H1 (cell line): ENCODE measurements at regions not wholly inside any gene's neighbourhood (a gene's known extent, or its start where the extent isn't known, plus 50 kb on each side); places are given as distances from the start of the nearest gene placed in this dataset.

Experiments used
- ASH2L ChIP-seq: fragments of 200-600, 300-600 bp; sonication (generic); IDR thresholded peaks from one replicate; pipeline ENCODE4 v1.7.1; 2017; ENCODE audit warnings: low read length
- CBX5 ChIP-seq: fragments of 300-800, 300-1000 bp; sonication (generic); IDR thresholded peaks from 2 replicates; pipeline ENCODE4 v1.7.1; 2016; ENCODE audit warnings: antibody characterized with exemption, low read length, low read depth
- EP300 ChIP-seq, 2 experiments: IDR thresholded peaks; 1 replicate in 1 of 2; 2 replicates in 1 of 2; pipeline ENCODE4 v1.6.1; 2011 to 2012; ENCODE audit warnings: low read depth in 2 of 2, low read length in 2 of 2, mild to moderate bottlenecking in 2 of 2, borderline replicate concordance in 1 of 2, inconsistent platforms in 1 of 2, moderate library complexity in 1 of 2
- EZH2 ChIP-seq: fragments of 200-600 bp; sonication (generic); IDR thresholded peaks from 2 replicates; pipeline ENCODE4 v1.7.1; 2012; ENCODE audit warnings: low read depth, mild to moderate bottlenecking, moderate library complexity, low read length, inconsistent platforms; ENCODE audit not compliant: severe bottlenecking
- POLR2A ChIP-seq, 2 experiments: IDR thresholded peaks; 1 replicate in 1 of 2; 2 replicates in 1 of 2; pipeline ENCODE4 v1.6.1; 2011; ENCODE audit warnings: low read depth in 2 of 2, low read length in 2 of 2, mild to moderate bottlenecking in 2 of 2; ENCODE audit errors: control extremely low read depth in 1 of 2
- RAD21 ChIP-seq, 2 experiments: IDR thresholded peaks in 1 of 2; conservative IDR thresholded peaks in 1 of 2; 2 replicates each; pipeline ENCODE4 v1.6.1; 2011; ENCODE audit warnings: low read depth in 2 of 2, low read length in 2 of 2, improper control_type of control experiment in 1 of 2, inconsistent platforms in 1 of 2, mild to moderate bottlenecking in 1 of 2, moderate library complexity in 1 of 2
- SIX5 ChIP-seq: IDR thresholded peaks from 2 replicates; pipeline ENCODE4 v1.6.1; 2011; ENCODE audit warnings: mild to moderate bottlenecking, low read depth, low read length
- YY1 ChIP-seq: IDR thresholded peaks from 2 replicates; pipeline ENCODE4 v1.6.1; 2011; ENCODE audit warnings: low read depth, mild to moderate bottlenecking, low read length
- ZNF274 ChIP-seq: IDR thresholded peaks from 2 replicates; pipeline ENCODE4 v1.7.0; 2012; ENCODE audit warnings: low read length, borderline replicate concordance; ENCODE audit errors: extremely low read depth
- TF ChIP-seq, protein P1 (sequence below): fragments of 300-600 bp; sonication (generic); IDR thresholded peaks from 2 replicates; pipeline ENCODE4 v1.7.1; 2012; ENCODE audit warnings: low read length, moderate library complexity, mild to moderate bottlenecking, inconsistent platforms; ENCODE audit not compliant: insufficient replicate concordance
- TF ChIP-seq, protein P2 (sequence below): IDR thresholded peaks from 2 replicates; pipeline ENCODE4 v1.6.1; 2011; ENCODE audit warnings: low read length, improper control_type of control experiment
- TF ChIP-seq, protein P3 (sequence below): IDR thresholded peaks from 2 replicates; pipeline ENCODE4 v1.6.1; 2012; ENCODE audit warnings: inconsistent platforms
- TF ChIP-seq, protein P4 (sequence below), 3 experiments: IDR thresholded peaks; 1 replicate in 2 of 3; 2 replicates in 1 of 3; pipeline versions ENCODE4 v1.5.1 to v1.6.1; 2011; ENCODE audit warnings: low read length in 3 of 3, mild to moderate bottlenecking in 3 of 3, inconsistent platforms in 2 of 3, low read depth in 1 of 3, moderate library complexity in 1 of 3; ENCODE audit not compliant: insufficient read depth in 1 of 3; ENCODE audit errors: control extremely low read depth in 1 of 3

DNA sequence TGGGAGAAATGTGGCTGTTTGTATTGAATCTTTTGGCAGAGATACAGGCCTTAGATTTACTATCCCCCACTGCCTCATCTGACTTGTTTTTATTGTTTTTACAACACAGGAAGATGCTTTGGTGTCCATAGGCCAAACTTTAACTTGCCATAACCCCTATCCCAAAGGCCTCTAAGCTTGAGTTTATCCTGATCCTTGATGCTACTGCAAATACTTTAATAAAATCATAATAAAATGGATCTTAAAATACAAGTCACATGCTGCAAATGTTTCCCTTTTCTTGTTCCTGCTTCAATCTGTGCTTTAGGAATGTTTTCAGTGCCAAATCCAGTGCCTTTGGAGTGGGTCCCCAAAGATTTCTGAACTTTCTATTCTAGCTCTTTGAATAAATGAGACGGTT lies 770.6 kb downstream of the DACH1 start:
- TF ChIP-seq EZH2: no peak
- no peak for TF ChIP-seq RAD21 (IDR thresholded peaks at IDR 0.05 in 1 of 2, conservative IDR thresholded peaks at IDR 0.05 in 1 of 2; ENCODE audit: low read depth in 2 of 2, low read length in 2 of 2)
- no peak for TF ChIP-seq EP300 (IDR thresholded peaks at IDR 0.05; ENCODE audit: borderline replicate concordance in 1 of 2, low read depth in 2 of 2, low read length in 2 of 2)
- TF ChIP-seq ZNF274: no peak
- TF ChIP-seq, protein P1, sequence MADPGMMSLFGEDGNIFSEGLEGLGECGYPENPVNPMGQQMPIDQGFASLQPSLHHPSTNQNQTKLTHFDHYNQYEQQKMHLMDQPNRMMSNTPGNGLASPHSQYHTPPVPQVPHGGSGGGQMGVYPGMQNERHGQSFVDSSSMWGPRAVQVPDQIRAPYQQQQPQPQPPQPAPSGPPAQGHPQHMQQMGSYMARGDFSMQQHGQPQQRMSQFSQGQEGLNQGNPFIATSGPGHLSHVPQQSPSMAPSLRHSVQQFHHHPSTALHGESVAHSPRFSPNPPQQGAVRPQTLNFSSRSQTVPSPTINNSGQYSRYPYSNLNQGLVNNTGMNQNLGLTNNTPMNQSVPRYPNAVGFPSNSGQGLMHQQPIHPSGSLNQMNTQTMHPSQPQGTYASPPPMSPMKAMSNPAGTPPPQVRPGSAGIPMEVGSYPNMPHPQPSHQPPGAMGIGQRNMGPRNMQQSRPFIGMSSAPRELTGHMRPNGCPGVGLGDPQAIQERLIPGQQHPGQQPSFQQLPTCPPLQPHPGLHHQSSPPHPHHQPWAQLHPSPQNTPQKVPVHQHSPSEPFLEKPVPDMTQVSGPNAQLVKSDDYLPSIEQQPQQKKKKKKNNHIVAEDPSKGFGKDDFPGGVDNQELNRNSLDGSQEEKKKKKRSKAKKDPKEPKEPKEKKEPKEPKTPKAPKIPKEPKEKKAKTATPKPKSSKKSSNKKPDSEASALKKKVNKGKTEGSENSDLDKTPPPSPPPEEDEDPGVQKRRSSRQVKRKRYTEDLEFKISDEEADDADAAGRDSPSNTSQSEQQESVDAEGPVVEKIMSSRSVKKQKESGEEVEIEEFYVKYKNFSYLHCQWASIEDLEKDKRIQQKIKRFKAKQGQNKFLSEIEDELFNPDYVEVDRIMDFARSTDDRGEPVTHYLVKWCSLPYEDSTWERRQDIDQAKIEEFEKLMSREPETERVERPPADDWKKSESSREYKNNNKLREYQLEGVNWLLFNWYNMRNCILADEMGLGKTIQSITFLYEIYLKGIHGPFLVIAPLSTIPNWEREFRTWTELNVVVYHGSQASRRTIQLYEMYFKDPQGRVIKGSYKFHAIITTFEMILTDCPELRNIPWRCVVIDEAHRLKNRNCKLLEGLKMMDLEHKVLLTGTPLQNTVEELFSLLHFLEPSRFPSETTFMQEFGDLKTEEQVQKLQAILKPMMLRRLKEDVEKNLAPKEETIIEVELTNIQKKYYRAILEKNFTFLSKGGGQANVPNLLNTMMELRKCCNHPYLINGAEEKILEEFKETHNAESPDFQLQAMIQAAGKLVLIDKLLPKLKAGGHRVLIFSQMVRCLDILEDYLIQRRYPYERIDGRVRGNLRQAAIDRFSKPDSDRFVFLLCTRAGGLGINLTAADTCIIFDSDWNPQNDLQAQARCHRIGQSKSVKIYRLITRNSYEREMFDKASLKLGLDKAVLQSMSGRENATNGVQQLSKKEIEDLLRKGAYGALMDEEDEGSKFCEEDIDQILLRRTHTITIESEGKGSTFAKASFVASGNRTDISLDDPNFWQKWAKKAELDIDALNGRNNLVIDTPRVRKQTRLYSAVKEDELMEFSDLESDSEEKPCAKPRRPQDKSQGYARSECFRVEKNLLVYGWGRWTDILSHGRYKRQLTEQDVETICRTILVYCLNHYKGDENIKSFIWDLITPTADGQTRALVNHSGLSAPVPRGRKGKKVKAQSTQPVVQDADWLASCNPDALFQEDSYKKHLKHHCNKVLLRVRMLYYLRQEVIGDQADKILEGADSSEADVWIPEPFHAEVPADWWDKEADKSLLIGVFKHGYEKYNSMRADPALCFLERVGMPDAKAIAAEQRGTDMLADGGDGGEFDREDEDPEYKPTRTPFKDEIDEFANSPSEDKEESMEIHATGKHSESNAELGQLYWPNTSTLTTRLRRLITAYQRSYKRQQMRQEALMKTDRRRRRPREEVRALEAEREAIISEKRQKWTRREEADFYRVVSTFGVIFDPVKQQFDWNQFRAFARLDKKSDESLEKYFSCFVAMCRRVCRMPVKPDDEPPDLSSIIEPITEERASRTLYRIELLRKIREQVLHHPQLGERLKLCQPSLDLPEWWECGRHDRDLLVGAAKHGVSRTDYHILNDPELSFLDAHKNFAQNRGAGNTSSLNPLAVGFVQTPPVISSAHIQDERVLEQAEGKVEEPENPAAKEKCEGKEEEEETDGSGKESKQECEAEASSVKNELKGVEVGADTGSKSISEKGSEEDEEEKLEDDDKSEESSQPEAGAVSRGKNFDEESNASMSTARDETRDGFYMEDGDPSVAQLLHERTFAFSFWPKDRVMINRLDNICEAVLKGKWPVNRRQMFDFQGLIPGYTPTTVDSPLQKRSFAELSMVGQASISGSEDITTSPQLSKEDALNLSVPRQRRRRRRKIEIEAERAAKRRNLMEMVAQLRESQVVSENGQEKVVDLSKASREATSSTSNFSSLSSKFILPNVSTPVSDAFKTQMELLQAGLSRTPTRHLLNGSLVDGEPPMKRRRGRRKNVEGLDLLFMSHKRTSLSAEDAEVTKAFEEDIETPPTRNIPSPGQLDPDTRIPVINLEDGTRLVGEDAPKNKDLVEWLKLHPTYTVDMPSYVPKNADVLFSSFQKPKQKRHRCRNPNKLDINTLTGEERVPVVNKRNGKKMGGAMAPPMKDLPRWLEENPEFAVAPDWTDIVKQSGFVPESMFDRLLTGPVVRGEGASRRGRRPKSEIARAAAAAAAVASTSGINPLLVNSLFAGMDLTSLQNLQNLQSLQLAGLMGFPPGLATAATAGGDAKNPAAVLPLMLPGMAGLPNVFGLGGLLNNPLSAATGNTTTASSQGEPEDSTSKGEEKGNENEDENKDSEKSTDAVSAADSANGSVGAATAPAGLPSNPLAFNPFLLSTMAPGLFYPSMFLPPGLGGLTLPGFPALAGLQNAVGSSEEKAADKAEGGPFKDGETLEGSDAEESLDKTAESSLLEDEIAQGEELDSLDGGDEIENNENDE: no peak
- TF ChIP-seq ASH2L: no peak
- TF ChIP-seq, protein P2, sequence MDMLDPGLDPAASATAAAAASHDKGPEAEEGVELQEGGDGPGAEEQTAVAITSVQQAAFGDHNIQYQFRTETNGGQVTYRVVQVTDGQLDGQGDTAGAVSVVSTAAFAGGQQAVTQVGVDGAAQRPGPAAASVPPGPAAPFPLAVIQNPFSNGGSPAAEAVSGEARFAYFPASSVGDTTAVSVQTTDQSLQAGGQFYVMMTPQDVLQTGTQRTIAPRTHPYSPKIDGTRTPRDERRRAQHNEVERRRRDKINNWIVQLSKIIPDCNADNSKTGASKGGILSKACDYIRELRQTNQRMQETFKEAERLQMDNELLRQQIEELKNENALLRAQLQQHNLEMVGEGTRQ: no peak
- TF ChIP-seq YY1: no peak
- TF ChIP-seq CBX5: no peak
- TF ChIP-seq SIX5: no peak
- no peak for TF ChIP-seq POLR2A (IDR thresholded peaks at IDR 0.05; ENCODE audit: control extremely low read depth in 1 of 2, low read depth in 2 of 2, low read length in 2 of 2)
- TF ChIP-seq, protein P3, sequence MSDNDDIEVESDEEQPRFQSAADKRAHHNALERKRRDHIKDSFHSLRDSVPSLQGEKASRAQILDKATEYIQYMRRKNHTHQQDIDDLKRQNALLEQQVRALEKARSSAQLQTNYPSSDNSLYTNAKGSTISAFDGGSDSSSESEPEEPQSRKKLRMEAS: no peak
- TF ChIP-seq, protein P4, sequence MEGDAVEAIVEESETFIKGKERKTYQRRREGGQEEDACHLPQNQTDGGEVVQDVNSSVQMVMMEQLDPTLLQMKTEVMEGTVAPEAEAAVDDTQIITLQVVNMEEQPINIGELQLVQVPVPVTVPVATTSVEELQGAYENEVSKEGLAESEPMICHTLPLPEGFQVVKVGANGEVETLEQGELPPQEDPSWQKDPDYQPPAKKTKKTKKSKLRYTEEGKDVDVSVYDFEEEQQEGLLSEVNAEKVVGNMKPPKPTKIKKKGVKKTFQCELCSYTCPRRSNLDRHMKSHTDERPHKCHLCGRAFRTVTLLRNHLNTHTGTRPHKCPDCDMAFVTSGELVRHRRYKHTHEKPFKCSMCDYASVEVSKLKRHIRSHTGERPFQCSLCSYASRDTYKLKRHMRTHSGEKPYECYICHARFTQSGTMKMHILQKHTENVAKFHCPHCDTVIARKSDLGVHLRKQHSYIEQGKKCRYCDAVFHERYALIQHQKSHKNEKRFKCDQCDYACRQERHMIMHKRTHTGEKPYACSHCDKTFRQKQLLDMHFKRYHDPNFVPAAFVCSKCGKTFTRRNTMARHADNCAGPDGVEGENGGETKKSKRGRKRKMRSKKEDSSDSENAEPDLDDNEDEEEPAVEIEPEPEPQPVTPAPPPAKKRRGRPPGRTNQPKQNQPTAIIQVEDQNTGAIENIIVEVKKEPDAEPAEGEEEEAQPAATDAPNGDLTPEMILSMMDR (IDR thresholded peaks at IDR 0.05; ENCODE audit: control extremely low read depth in 1 of 3, insufficient read depth in 1 of 3, low read depth in 1 of 3, low read length in 3 of 3): no peak
